HEK293 (cell line): ENCODE measurements at regions not wholly inside any gene's neighbourhood (a gene's known extent, or its start where the extent isn't known, plus 50 kb on each side); places are given as distances from the start of the nearest gene placed in this dataset.

Experiments used
- CTCF ChIA-PET: fragments of 350-600 bp; formaldehyde crosslinking; extraction: SDS; loops from one replicate; lab custom pipeline; 2021; ENCODE audit warnings: antibody characterized with exemption; lab: Yijun Ruan, JAX
- POLR2A ChIA-PET: fragments of 300-600 bp; formaldehyde crosslinking; extraction: SDS; loops from one replicate; lab custom pipeline; 2020; ENCODE audit warnings: antibody characterized with exemption, inconsistent platforms; lab: Yijun Ruan, JAX
- H3K27ac ChIP-seq: fragments of 200-500 bp; sonication (Bioruptor generic); 2 replicates; pipeline ENCODE4 v1.5.1; 2014; ENCODE audit warnings: low read depth, low read length, control low read depth, inconsistent platforms; ENCODE audit errors: extremely low read depth
- H3K36me3 ChIP-seq, 2 experiments: fragments of 200-500 bp in 1 of 2; sonication (Bioruptor generic) in 1 of 2; 1 replicate in 1 of 2; 2 replicates in 1 of 2; pipeline ENCODE4 v1.5.1; 2014 to 2017; ENCODE audit warnings: inconsistent platforms in 2 of 2, low read length in 2 of 2; ENCODE audit not compliant: control insufficient read depth in 2 of 2, insufficient read depth in 1 of 2
- H3K4me1 ChIP-seq: fragments of 200-500 bp; sonication (Bioruptor generic); 2 replicates; pipeline ENCODE4 v1.5.1; 2014; ENCODE audit warnings: mild to moderate bottlenecking, low read length, inconsistent platforms; ENCODE audit not compliant: control insufficient read depth, insufficient read depth
- H3K4me3 ChIP-seq: 2 replicates; pipeline ENCODE4 v1.5.1; 2011; ENCODE audit warnings: low read depth, mild to moderate bottlenecking, control low read depth, low read length, moderate library complexity
- H3K9me3 ChIP-seq: fragments of 200-500 bp; sonication (Bioruptor generic); 2 replicates; pipeline ENCODE4 v1.5.1; 2014; ENCODE audit warnings: low read depth, low read length, inconsistent platforms; ENCODE audit not compliant: control insufficient read depth, insufficient read depth
- ATF2 ChIP-seq: fragments of 450-650 bp; formaldehyde crosslinking; IDR thresholded peaks from 2 replicates; pipeline ENCODE4 v1.5.1; 2016; ENCODE audit warnings: missing biosample characterization, missing genetic modification characterization, low read depth
- KLF10 ChIP-seq: fragments of 450-650 bp; IDR thresholded peaks from 2 replicates; pipeline ENCODE4 v1.5.1; 2018; ENCODE audit warnings: missing biosample characterization, mild to moderate bottlenecking, missing genetic modification characterization
- PRDM2 ChIP-seq: fragments of 450-650 bp; formaldehyde crosslinking; IDR thresholded peaks from 2 replicates; pipeline ENCODE4 v1.5.1; 2016; ENCODE audit warnings: missing biosample characterization, missing genetic modification characterization, borderline replicate concordance
- TCF7L2 ChIP-seq: IDR thresholded peaks from 2 replicates; pipeline ENCODE4 v1.6.1; 2011; ENCODE audit warnings: low read depth, mild to moderate bottlenecking, inconsistent platforms, low read length, moderate library complexity, borderline replicate concordance
- WT1 ChIP-seq: fragments of 450-650 bp; formaldehyde crosslinking; IDR thresholded peaks from 2 replicates; pipeline ENCODE4 v1.5.1; 2016; ENCODE audit warnings: missing biosample characterization, missing genetic modification characterization
- YY1 ChIP-seq: fragments of 450-650 bp; formaldehyde crosslinking; IDR thresholded peaks from 2 replicates; pipeline ENCODE4 v1.5.1; 2018; ENCODE audit warnings: missing biosample characterization, missing genetic modification characterization
- ZBTB20 ChIP-seq: fragments of 450-650 bp; formaldehyde crosslinking; IDR thresholded peaks from 2 replicates; pipeline ENCODE4 v1.5.1; 2016; ENCODE audit warnings: missing biosample characterization, missing genetic modification characterization
- ZFP37 ChIP-seq: fragments of 450-650 bp; formaldehyde crosslinking; IDR thresholded peaks from 2 replicates; pipeline ENCODE4 v1.5.1; 2016; ENCODE audit warnings: missing biosample characterization, missing genetic modification characterization
- ZIC2 ChIP-seq: fragments of 450-650 bp; formaldehyde crosslinking; IDR thresholded peaks from 2 replicates; pipeline ENCODE4 v1.5.1; 2016; ENCODE audit warnings: missing biosample characterization, missing genetic modification characterization
- ZNF146 ChIP-seq: fragments of 450-650 bp; formaldehyde crosslinking; IDR thresholded peaks from 2 replicates; pipeline ENCODE4 v1.5.1; 2016; ENCODE audit warnings: missing biosample characterization, missing genetic modification characterization
- ZNF175 ChIP-seq: fragments of 450-650 bp; formaldehyde crosslinking; IDR thresholded peaks from 2 replicates; pipeline ENCODE4 v1.5.1; 2016; ENCODE audit warnings: missing biosample characterization, missing genetic modification characterization
- ZNF184 ChIP-seq: fragments of 450-650 bp; IDR thresholded peaks from 2 replicates; pipeline ENCODE4 v1.5.1; 2018; ENCODE audit warnings: missing biosample characterization, mild to moderate bottlenecking, missing genetic modification characterization
- ZNF202 ChIP-seq: fragments of 450-650 bp; formaldehyde crosslinking; IDR thresholded peaks from 2 replicates; pipeline ENCODE4 v1.5.1; 2016; ENCODE audit warnings: missing biosample characterization, missing genetic modification characterization, borderline replicate concordance
- ZNF211 ChIP-seq: fragments of 450-650 bp; formaldehyde crosslinking; IDR thresholded peaks from 2 replicates; pipeline ENCODE4 v1.5.1; 2016; ENCODE audit warnings: low read depth, missing biosample characterization, missing genetic modification characterization
- ZNF335 ChIP-seq: fragments of 450-650 bp; formaldehyde crosslinking; conservative IDR thresholded peaks from 2 replicates; pipeline ENCODE4 v1.5.1; 2016; ENCODE audit warnings: missing biosample characterization, missing genetic modification characterization
- ZNF354C ChIP-seq: fragments of 450-650 bp; formaldehyde crosslinking; IDR thresholded peaks from 2 replicates; pipeline ENCODE4 v1.5.1; 2016; ENCODE audit warnings: missing biosample characterization, missing genetic modification characterization, low read depth, borderline replicate concordance
- ZNF362 ChIP-seq: fragments of 450-650 bp; formaldehyde crosslinking; IDR thresholded peaks from 2 replicates; pipeline ENCODE4 v1.5.1; 2016; ENCODE audit warnings: missing biosample characterization, missing genetic modification characterization
- ZNF398 ChIP-seq: fragments of 450-650 bp; formaldehyde crosslinking; IDR thresholded peaks from 2 replicates; pipeline ENCODE4 v1.5.1; 2017; ENCODE audit warnings: missing biosample characterization, missing genetic modification characterization
- ZNF544 ChIP-seq: fragments of 450-650 bp; formaldehyde crosslinking; IDR thresholded peaks from 2 replicates; pipeline ENCODE4 v1.5.0; 2017; ENCODE audit warnings: missing biosample characterization, missing genetic modification characterization
- ZNF610 ChIP-seq: fragments of 450-650 bp; formaldehyde crosslinking; IDR thresholded peaks from 2 replicates; pipeline ENCODE4 v1.5.1; 2016; ENCODE audit warnings: missing biosample characterization, missing genetic modification characterization, borderline replicate concordance
- ZNF623 ChIP-seq: fragments of 450-650 bp; formaldehyde crosslinking; IDR thresholded peaks from 2 replicates; pipeline ENCODE4 v1.5.1; 2016; ENCODE audit warnings: missing biosample characterization, missing genetic modification characterization
- ZNF629 ChIP-seq: fragments of 450-650 bp; formaldehyde crosslinking; IDR thresholded peaks from 2 replicates; pipeline ENCODE4 v1.5.1; 2017; ENCODE audit warnings: missing biosample characterization, missing genetic modification characterization
- ZNF677 ChIP-seq: fragments of 450-650 bp; IDR thresholded peaks from 2 replicates; pipeline ENCODE4 v1.5.0; 2018; ENCODE audit warnings: missing biosample characterization, mild to moderate bottlenecking, missing genetic modification characterization, moderate library complexity
- ZNF768 ChIP-seq: fragments of 450-650 bp; formaldehyde crosslinking; IDR thresholded peaks from 2 replicates; pipeline ENCODE4 v1.5.1; 2018; ENCODE audit warnings: missing biosample characterization, mild to moderate bottlenecking, missing genetic modification characterization
- ZNF785 ChIP-seq: fragments of 450-650 bp; formaldehyde crosslinking; IDR thresholded peaks from 2 replicates; pipeline ENCODE4 v1.5.1; 2016; ENCODE audit warnings: missing biosample characterization, missing genetic modification characterization
- ZNF837 ChIP-seq: fragments of 450-650 bp; formaldehyde crosslinking; IDR thresholded peaks from 2 replicates; pipeline ENCODE4 v1.5.1; 2016; ENCODE audit warnings: missing biosample characterization, missing genetic modification characterization
- ZNF843 ChIP-seq: fragments of 450-650 bp; formaldehyde crosslinking; IDR thresholded peaks from 2 replicates; pipeline ENCODE4 v1.5.1; 2016; ENCODE audit warnings: missing biosample characterization, missing genetic modification characterization

- TF ChIP-seq ZFP37 (tag by site-specific recombination) = no peak
- peak; percentile 80; the same call in 1 of the 2 replicates for TF ChIP-seq ZNF362
- no peak for TF ChIP-seq ZNF354C
- TF ChIP-seq ZNF768 = no peak
- no peak for TF ChIP-seq ZNF610
- TF ChIP-seq ZNF843 (tag by site-specific recombination) = no peak
- TF ChIP-seq ZBTB20 (tag by site-specific recombination) = no peak
- no peak for TF ChIP-seq ZNF837
- no peak for TF ChIP-seq PRDM2 (tag by site-specific recombination)
- TF ChIP-seq WT1 (tag by site-specific recombination) = no peak
- no peak for TF ChIP-seq ZNF785 (tag by site-specific recombination)
- TF ChIP-seq ZNF677 = no peak
- no peak for TF ChIP-seq ZNF175 (tag by site-specific recombination)
- TF ChIP-seq KLF10 (tag by site-specific recombination) = no peak
Observed at GRCh38 chr5:154654486-154655371, 100.4 kb upstream of the LARP1 start (continued).

- Histone ChIP-seq H3K27ac (no peak overlapping the region), H3K36me3 (no peaks in the 10 kb centered on the region), H3K9me3 (no peaks in the 10 kb centered on the region), H3K4me3 (no peak overlapping the region), H3K4me1 (no peaks in the 10 kb centered on the region)
- ChIA-PET POLR2A (no interaction called here), CTCF (interaction anchor here (0.6 kb wide), 3 partner anchors 30 to 617 kb away, joined by 3 to 4 read pairs (median 3); no protein-coding TSS in a partner anchor)
- no peak for TF ChIP-seq ATF2 (tag by site-specific recombination)
- peak; percentile 88 for TF ChIP-seq ZIC2
- TF ChIP-seq ZNF398 (tag by site-specific recombination) = no peak
- no peak for TF ChIP-seq ZNF211 (tag by site-specific recombination)
- no peak for TF ChIP-seq YY1 (tag by site-specific recombination)
- TF ChIP-seq ZNF335 (tag by site-specific recombination) = peak; percentile 65; the same call in 1 of the 2 replicates
- no peak for TF ChIP-seq ZNF629 (tag by site-specific recombination)
- no peak for TF ChIP-seq ZNF184
- no peak for TF ChIP-seq TCF7L2
- TF ChIP-seq ZNF146 = no peak
- peak; percentile 75 for TF ChIP-seq ZNF768
- TF ChIP-seq ZNF202 (tag by site-specific recombination) = no peak
- no peak for TF ChIP-seq ZNF544 (tag by site-specific recombination)
- TF ChIP-seq ZNF623 (tag by site-specific recombination) = no peak
Observed at GRCh38 chr5:154653764-154654485, 101.3 kb upstream of the LARP1 start.
